Activated naive CD8-positive, alpha-beta T cell treated with anti-CD3 and anti-CD28 coated beads, Interleukin-2, amount 10 ng/mL, durations not matched to agents 7 days and 5 days (primary cell): ENCODE measurements at regions not wholly inside any gene's neighbourhood (a gene's known extent, or its start where the extent isn't known, plus 50 kb on each side); places are given as distances from the start of the nearest gene placed in this dataset.

Experiments used
- ATAC-seq: fragments of 150-1000 bp; cut with Tn5 transposase; one replicate; pipeline ENCODE4 v1.10.0; 2021; ENCODE audit warnings: low read depth, moderate library complexity
- POLR2A ChIA-PET: fragments of 350-600 bp; sonication (Branson Sonifier 250); formaldehyde crosslinking; loops from one replicate; lab custom pipeline; 2021; ENCODE audit warnings: antibody characterized with exemption; lab: Charles Lee
- DNase-seq: peaks from one replicate; pipeline ENCODE4 v3.0.0; 2021
- H3K27ac Mint-ChIP-seq: one replicate; pipeline ENCODE4 v1.8.0; 2022; ENCODE audit warnings: mild to moderate bottlenecking, mixed read lengths
- H3K27me3 Mint-ChIP-seq: one replicate; pipeline ENCODE4 v1.8.0; 2022; ENCODE audit warnings: mild to moderate bottlenecking, moderate library complexity, mixed read lengths
- H3K36me3 Mint-ChIP-seq: one replicate; pipeline ENCODE4 v1.8.0; 2021; ENCODE audit warnings: mild to moderate bottlenecking, mixed read lengths
- H3K4me1 Mint-ChIP-seq: one replicate; pipeline ENCODE4 v1.8.0; 2021; ENCODE audit warnings: mixed read lengths
- H3K4me3 Mint-ChIP-seq: one replicate; pipeline ENCODE4 v1.8.0; 2022; ENCODE audit warnings: mild to moderate bottlenecking, moderate library complexity, mixed read lengths
- H3K9me3 Mint-ChIP-seq: one replicate; pipeline ENCODE4 v1.8.0; 2021; ENCODE audit warnings: mixed read lengths

DNA sequence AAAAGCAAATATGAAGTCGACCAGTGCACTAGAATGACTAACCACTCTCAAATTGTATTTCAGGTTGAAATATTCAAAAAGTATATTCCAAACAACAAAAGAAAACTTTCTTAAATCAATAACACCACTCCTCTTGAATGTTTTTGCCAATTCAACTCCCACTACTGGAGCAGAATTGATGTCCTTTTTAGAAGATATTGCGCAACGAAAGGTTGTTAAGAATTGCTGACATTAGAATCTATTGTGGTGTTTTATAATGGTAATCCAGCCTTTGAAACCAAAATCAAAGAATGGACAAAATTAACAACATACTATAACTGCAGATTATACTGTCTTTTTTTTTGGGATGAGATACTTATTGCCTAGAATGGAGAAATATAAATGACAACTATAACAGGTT, 331.3 kb downstream of the GRXCR1 start:
- Mint-ChIP-seq H3K27ac (no peak overlapping the region), H3K4me1 (no peaks in the 10 kb centered on the region)
- POLR2A ChIA-PET, result no interaction called here

DNA sequence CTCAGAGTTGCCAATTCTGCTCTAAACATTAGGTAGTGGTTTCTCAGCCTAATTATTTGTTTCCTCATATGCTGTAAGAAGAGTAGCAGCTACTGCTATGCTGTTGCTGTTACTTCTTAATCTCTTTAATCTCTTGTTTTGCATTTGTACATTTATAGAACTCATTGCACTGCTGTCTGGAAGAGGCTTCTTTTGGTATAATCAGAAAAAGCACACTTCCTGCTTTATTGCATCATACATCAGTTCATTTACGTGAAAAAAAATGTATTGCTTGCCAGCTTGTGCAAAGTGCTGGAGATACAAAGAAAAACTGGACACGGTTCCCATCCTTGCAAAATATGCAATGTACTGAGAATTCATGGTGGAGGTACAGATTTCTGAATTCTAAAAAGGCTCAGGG, 332.0 kb downstream of the GRXCR1 start:
- Mint-ChIP-seq H3K27ac (no peak overlapping the region), H3K27me3 (no peaks in the 10 kb centered on the region), H3K36me3 (no peaks in the 10 kb centered on the region), H3K4me3 (no peak overlapping the region), H3K4me1 (no peaks in the 10 kb centered on the region), H3K9me3 (peaks cover 4% of the 10 kb centered on the region)
- POLR2A ChIA-PET, result no interaction called here
- ATAC-seq (no peak), DNase-seq (no peak)

More for the DNA sequence above, 331.3 kb downstream of the GRXCR1 start:
- peaks cover 4% of the 10 kb centered on the region for H3K9me3 Mint-ChIP-seq
- H3K4me3 Mint-ChIP-seq, result no peak overlapping the region
- no peaks in the 10 kb centered on the region for H3K27me3 Mint-ChIP-seq
- H3K36me3 Mint-ChIP-seq, result no peaks in the 10 kb centered on the region
- no peak for ATAC-seq
- no peak for DNase-seq

DNA sequence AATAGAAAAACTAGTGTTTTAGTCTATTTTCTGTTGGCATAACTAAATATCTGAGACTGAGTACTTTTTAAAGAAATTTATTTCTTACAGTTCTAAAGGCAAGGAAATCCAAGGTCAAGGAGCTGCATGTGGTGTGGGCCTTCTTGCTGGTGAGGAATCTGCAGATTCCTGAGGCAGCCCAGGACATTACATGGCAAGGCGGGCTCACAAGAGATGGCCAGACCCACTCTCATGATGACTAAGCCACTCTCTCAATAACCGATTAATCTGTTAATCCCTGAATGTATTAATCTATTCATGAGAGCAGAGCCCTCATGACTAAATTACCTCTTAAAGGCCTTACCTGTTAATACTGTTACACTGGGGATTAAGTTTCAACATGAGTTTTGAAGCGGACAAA, 340.8 kb downstream of the GRXCR1 start:
- no peak for ATAC-seq
- POLR2A ChIA-PET, result no interaction called here
- Mint-ChIP-seq H3K9me3 (no peaks in the 10 kb centered on the region), H3K4me3 (no peak overlapping the region), H3K27ac (no peak overlapping the region), H3K4me1 (no peaks in the 10 kb centered on the region), H3K27me3 (no peaks in the 10 kb centered on the region), H3K36me3 (no peaks in the 10 kb centered on the region)
- no peak for DNase-seq

DNA sequence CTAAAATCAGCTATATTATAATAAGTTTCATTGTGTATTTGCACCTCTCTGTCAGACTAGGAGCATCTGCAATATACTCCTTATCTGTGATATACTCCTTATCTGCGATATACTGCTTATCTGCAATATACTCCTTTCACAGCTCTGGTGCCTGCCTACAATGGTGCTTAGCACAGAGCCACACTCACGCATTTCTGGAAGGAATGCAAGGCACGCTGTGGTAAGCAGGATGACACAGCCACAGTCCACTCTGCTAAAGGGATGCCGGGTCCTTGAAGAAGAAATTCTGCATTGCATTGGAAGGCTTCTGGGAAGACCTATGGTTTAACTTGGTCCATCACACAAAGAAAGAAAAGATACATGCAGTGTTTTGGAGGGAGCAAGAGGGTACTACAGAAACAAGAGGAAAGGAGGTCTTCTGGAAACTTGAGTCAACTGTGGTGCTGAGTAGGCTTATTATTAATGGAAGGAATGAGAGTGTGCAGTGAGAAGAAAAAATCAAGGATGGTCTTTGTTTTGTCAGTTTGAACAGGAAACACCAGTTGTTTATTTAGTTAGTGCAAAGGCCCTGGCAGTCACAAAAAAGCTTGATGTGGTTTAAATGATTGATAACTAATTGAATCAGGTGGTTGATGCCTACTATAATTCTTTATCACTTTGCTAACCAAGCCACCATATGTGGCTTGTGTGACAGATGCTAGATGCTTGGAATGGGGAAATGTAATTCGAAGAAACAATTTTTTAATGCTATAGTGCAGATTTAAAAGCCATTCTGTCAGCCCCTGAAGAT, 342.3 kb downstream of the GRXCR1 start:
- ATAC-seq (no peak), DNase-seq (no peak)
- H3K4me1 Mint-ChIP-seq, result no peaks in the 10 kb centered on the region
- H3K4me3 Mint-ChIP-seq, result no peak overlapping the region
- H3K9me3 Mint-ChIP-seq, result no peaks in the 10 kb centered on the region
- no peaks in the 10 kb centered on the region for H3K36me3 Mint-ChIP-seq
- H3K27ac Mint-ChIP-seq, result no peak overlapping the region
- POLR2A ChIA-PET, result no interaction called here
- no peaks in the 10 kb centered on the region for H3K27me3 Mint-ChIP-seq

DNA sequence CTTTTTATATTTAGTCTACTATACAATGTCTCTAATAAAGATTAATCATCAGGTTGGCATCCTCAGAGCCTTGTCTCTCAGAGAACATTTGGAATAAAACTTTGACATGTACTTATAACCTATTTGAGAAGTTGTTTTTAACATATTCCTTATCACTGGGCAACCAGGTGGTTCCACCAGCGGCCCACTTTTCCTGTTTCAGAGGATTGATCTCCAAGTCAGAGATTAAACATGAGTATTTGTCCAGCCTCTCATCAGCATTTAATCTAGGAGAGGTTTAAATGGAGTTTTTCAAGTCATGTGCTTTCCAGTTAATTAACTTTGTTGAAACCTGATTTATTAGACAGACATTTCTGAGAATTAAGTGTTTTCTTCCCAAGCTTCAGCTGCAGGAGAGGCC, 345.5 kb downstream of the GRXCR1 start:
- no peak overlapping the region for H3K4me3 Mint-ChIP-seq
- POLR2A ChIA-PET, result no interaction called here

DNA sequence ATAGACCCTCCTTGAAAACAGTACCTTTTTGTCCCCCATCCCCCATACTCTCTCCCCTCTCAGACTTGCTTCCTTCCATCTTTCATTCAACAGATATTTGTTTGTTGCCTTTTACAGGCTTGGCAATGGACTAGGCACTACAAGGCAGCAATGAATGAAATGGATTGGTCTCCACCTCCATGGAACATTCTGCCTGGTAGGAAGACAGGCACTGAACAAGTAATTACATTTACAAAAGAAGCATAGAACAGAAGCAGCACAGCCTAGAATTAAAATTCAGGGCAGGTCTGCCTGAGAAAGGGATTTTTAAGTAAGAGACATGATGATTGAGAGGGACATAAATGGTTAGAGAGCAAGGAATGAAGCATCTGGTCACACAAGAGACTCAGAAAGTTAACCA, 346.1 kb downstream of the GRXCR1 start:
- Mint-ChIP-seq H3K9me3 (no peaks in the 10 kb centered on the region), H3K27ac (no peak overlapping the region), H3K4me3 (no peak overlapping the region), H3K4me1 (no peaks in the 10 kb centered on the region), H3K36me3 (no peaks in the 10 kb centered on the region), H3K27me3 (no peaks in the 10 kb centered on the region)
- no peak for DNase-seq
- POLR2A ChIA-PET, result no interaction called here
- ATAC-seq, result no peak

More for the DNA sequence above, 345.5 kb downstream of the GRXCR1 start:
- no peaks in the 10 kb centered on the region for H3K4me1 Mint-ChIP-seq
- no peaks in the 10 kb centered on the region for H3K9me3 Mint-ChIP-seq
- H3K27me3 Mint-ChIP-seq, result no peaks in the 10 kb centered on the region
- no peak for ATAC-seq
- no peak for DNase-seq
- no peak overlapping the region for H3K27ac Mint-ChIP-seq
- no peaks in the 10 kb centered on the region for H3K36me3 Mint-ChIP-seq

DNA sequence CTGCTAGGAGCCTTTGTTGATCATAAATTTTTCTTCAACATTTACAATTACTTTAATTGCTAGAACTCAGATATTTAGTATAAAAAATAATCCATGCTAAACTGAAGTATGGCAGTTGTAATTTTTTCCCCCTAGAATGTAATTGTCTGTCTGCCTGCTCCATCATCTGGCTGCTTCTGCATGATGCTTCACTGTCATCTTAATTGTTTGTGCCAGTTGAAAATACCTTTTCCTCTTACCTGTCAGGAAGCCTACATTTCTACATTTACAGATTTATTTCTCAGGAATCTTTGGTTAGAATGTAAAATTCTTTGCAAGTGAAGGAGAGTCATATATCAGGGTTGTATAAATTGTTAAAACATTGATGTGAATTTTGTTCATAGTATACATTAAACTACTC, 348.6 kb downstream of the GRXCR1 start:
- no peak overlapping the region for H3K4me3 Mint-ChIP-seq
- no peak overlapping the region for H3K27ac Mint-ChIP-seq
- no peak for ATAC-seq
- H3K36me3 Mint-ChIP-seq, result no peaks in the 10 kb centered on the region
- H3K27me3 Mint-ChIP-seq, result no peaks in the 10 kb centered on the region
- DNase-seq, result no peak
- H3K9me3 Mint-ChIP-seq, result no peaks in the 10 kb centered on the region
- no peaks in the 10 kb centered on the region for H3K4me1 Mint-ChIP-seq
- POLR2A ChIA-PET, result no interaction called here

DNA sequence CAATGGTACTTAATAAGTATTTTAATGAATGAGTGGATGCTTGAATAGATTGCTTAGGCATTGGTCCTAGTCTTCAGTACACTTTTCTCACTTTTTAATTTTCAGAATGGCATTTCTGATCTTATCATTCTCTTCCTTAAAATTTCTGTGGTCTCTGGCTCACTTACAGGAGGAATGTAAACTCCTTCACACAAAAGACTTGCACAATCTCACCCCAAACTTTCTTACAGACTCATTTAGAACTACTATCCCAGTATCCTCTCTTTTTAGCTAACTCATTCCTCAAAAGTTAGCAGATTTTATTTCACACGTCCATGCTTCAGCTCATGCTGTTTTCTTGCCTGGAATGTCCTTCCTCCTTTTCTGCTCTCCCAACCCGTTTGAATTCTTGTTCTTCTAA, 350.1 kb downstream of the GRXCR1 start:
- H3K4me3 Mint-ChIP-seq, result no peak overlapping the region
- POLR2A ChIA-PET, result no interaction called here
- no peak for DNase-seq
- H3K9me3 Mint-ChIP-seq, result no peaks in the 10 kb centered on the region
- ATAC-seq, result no peak
- no peaks in the 10 kb centered on the region for H3K36me3 Mint-ChIP-seq
- H3K27ac Mint-ChIP-seq, result no peak overlapping the region
- H3K27me3 Mint-ChIP-seq, result no peaks in the 10 kb centered on the region
- H3K4me1 Mint-ChIP-seq, result no peaks in the 10 kb centered on the region

DNA sequence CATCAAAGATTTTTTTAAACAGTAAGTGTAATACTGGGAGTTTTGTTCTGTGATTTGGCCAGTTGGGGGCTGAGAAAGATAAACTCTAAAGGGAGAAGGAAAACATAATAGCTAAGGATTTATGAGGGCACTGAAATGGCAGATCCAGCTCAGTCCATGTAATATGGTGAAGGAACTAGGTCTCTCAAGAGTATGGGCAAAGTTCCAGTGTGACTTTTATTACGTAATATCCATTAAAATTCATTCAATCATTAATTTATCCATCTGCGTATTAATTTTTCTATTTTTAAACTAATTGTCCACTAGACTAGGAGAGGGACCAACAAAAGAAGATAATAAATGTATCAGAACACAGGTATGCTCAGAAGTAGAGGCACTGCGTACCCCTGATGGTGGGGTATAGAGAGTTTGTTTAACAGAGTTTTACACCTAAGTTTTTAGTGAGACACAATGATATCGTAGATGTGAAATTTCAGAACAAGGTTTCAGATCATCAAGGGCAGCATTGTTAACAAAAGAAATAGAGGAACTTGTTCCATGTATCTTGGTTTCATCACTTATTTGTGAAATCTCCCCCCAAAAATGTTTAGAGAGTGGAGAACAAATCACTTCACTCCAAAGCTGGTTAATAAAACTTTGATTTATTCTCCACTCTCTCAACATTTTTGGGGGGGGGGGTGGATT, 351.1 kb downstream of the GRXCR1 start:
- POLR2A ChIA-PET, result no interaction called here
- no peaks in the 10 kb centered on the region for H3K36me3 Mint-ChIP-seq
- no peaks in the 10 kb centered on the region for H3K27me3 Mint-ChIP-seq

DNA sequence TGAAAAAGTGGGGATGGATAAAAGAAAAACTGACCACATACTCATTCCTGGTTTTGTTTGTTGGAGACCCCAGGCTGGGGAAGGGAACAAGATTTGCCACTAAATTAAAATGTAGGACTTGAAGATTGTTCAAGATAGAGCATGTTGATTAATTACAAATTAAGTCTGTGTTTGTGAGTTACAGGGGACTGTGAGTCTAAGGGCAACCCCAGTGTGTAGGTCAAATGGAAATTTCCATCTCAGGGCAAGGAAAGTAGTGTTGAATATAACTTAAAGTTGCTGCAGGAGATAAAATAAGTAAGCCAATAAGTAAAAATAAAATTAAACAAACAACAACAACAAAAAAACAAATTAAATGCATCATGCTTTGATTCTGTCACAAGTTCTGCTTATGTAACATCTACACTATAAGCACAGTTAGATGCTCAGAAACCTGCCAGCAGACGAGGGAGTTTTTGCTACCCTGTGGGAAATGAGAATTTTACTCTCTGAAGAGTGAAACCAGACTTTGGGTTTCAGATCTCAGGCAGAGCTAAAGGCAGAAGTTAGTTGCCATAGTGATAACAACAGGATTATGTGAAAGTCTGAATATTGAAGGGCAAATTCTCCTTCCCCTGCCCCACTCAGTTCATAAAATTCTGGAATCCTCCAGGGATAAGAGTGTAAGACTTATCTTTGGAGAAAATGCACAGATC, 352.3 kb downstream of the GRXCR1 start:
- Mint-ChIP-seq H3K9me3 (no peaks in the 10 kb centered on the region), H3K27ac (no peak overlapping the region), H3K27me3 (no peaks in the 10 kb centered on the region), H3K4me3 (no peak overlapping the region), H3K4me1 (no peaks in the 10 kb centered on the region), H3K36me3 (no peaks in the 10 kb centered on the region)
- DNase-seq (no peak), ATAC-seq (no peak)
- POLR2A ChIA-PET, result no interaction called here

More for the DNA sequence above, 351.1 kb downstream of the GRXCR1 start:
- no peak overlapping the region for H3K27ac Mint-ChIP-seq
- DNase-seq, result no peak
- H3K4me3 Mint-ChIP-seq, result no peak overlapping the region
- H3K9me3 Mint-ChIP-seq, result no peaks in the 10 kb centered on the region
- ATAC-seq, result no peak
- H3K4me1 Mint-ChIP-seq, result no peaks in the 10 kb centered on the region

DNA sequence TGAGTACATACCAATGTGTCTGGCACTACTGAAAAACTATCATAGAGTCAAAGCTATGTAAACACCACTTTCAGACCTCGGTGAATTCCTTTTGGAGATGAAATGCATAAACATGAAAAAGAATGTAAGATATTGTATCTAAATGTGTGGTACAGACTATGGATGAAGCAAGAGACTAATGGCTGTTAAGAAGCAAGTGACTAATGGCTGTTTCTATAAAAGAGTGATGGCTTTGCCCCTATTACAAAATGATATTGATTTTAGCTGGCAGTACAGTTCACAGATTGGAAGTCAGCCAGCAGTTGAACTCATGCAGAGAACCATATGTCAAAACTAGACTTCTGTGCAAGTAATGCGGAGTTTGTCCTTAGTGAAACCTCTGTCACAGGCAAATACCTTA, 359.3 kb downstream of the GRXCR1 start:
- POLR2A ChIA-PET, result no interaction called here
- Mint-ChIP-seq H3K9me3 (peaks cover 6% of the 10 kb centered on the region), H3K4me3 (no peak overlapping the region), H3K36me3 (no peaks in the 10 kb centered on the region), H3K27me3 (no peaks in the 10 kb centered on the region), H3K4me1 (no peaks in the 10 kb centered on the region), H3K27ac (no peak overlapping the region)
- ATAC-seq (no peak), DNase-seq (no peak)

DNA sequence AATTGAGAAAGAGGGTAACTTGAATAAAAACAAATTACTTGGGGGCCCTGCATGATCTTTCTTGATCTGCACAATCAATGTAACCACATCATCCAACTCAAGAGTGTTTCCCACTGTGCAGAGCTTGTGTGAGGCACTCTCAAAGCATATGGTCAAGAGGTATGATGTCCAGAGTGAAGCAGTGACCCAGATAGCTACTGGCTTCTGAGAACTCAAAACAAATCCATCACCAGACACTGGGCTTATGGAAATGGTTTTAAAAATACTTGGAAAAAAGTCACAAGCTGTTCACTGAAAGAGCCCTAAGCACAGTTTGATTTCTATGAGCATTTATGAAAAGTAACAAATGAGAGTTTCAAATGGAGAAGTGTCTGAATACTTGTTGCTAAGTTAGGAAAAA, 361.0 kb downstream of the GRXCR1 start:
- no peaks in the 10 kb centered on the region for H3K36me3 Mint-ChIP-seq
- H3K9me3 Mint-ChIP-seq, result peaks cover 6% of the 10 kb centered on the region
- no peaks in the 10 kb centered on the region for H3K27me3 Mint-ChIP-seq
- no peak for ATAC-seq
- H3K27ac Mint-ChIP-seq, result no peak overlapping the region
- no peak overlapping the region for H3K4me3 Mint-ChIP-seq
- no peaks in the 10 kb centered on the region for H3K4me1 Mint-ChIP-seq
- POLR2A ChIA-PET, result no interaction called here
- no peak for DNase-seq

DNA sequence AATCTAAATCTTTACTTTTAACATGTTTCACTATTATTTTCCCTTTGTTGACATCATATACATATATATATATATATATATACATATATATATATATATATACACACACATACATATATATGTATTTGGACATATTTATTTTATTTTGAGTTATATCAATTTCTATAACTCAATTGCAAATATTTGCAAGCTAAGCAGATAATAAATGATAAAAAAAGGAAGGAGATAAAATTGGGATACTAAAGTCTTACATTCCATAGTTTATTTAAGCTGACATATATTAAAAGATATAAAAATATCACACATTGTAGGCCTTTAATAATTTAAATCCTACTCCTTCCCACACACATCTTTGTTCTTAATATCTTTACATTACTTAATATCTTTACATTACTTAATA, 372.2 kb downstream of the GRXCR1 start:
- DNase-seq, result no peak
- Mint-ChIP-seq H3K27me3 (no peaks in the 10 kb centered on the region), H3K4me3 (no peak overlapping the region), H3K27ac (no peak overlapping the region), H3K4me1 (no peaks in the 10 kb centered on the region), H3K36me3 (no peaks in the 10 kb centered on the region), H3K9me3 (peaks cover 6% of the 10 kb centered on the region)
- no peak for ATAC-seq
- POLR2A ChIA-PET, result no interaction called here

DNA sequence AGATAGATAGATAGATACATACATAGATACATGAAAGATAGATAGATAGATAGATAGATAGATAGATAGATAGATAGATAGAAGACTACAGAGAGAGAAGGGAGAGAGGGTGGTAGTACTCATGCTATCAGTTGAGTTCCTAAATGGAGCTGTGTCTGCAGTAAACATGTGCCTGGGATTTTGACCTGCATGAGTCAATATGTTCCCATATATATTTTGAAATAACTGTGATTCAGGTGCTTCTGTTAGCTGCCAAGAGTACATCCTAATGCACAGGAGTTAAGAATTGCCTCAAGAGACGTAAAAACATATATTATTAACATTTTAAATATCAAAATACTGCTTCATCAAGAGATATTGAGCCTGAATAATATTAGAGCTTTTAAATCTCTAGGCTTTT, 379.4 kb downstream of the GRXCR1 start:
- Mint-ChIP-seq H3K27me3 (no peaks in the 10 kb centered on the region), H3K4me1 (no peaks in the 10 kb centered on the region), H3K36me3 (no peaks in the 10 kb centered on the region), H3K4me3 (no peak overlapping the region), H3K9me3 (no peaks in the 10 kb centered on the region), H3K27ac (no peak overlapping the region)
- ATAC-seq (no peak), DNase-seq (no peak)
- POLR2A ChIA-PET, result no interaction called here
